ENCODE measurements at regions not wholly inside any gene's neighbourhood (a gene's known extent, or its start where the extent isn't known, plus 50 kb on each side); places are given as distances from the start of the nearest gene placed in this dataset.

- no peak for DNase-seq
- Mint-ChIP-seq H3K27ac (ENCODE audit: unreplicated experiment) (no peak overlapping the region), H3K4me1 (ENCODE audit: low read depth, unreplicated experiment) (peaks cover 10% of the 10 kb centered on the region), H3K36me3 (ENCODE audit: insufficient read depth, unreplicated experiment) (no peaks in the 10 kb centered on the region), H3K9me3 (ENCODE audit: unreplicated experiment) (peaks cover 9% of the 10 kb centered on the region), H3K4me3 (ENCODE audit: unreplicated experiment) (no peak overlapping the region), H3K27me3 (ENCODE audit: insufficient read depth, unreplicated experiment) (peaks cover 3% of the 10 kb centered on the region)
- peaks cover 8% of the 10 kb centered on the region; the same call in 1 of the 2 replicates for H3K4me1 ChIP-seq
- H3K27me3 ChIP-seq (replicated peaks; ENCODE audit: control insufficient read depth, insufficient read depth, low read length) = no peaks in the 10 kb centered on the region
- ChIA-PET POLR2A (no interaction called here), CTCF (no interaction called here)
- intact Hi-C loops (cut with micrococcal nuclease; ENCODE audit: unreplicated experiment) = no loop called here
- BruUV-seq (replicated peaks) = no TSS peak
- no peak overlapping the region for H3K4me3 ChIP-seq (ENCODE audit: low read depth, low read length)
- no peaks in the 10 kb centered on the region for H3K9me3 ChIP-seq
- TF ChIP-seq, protein P1, sequence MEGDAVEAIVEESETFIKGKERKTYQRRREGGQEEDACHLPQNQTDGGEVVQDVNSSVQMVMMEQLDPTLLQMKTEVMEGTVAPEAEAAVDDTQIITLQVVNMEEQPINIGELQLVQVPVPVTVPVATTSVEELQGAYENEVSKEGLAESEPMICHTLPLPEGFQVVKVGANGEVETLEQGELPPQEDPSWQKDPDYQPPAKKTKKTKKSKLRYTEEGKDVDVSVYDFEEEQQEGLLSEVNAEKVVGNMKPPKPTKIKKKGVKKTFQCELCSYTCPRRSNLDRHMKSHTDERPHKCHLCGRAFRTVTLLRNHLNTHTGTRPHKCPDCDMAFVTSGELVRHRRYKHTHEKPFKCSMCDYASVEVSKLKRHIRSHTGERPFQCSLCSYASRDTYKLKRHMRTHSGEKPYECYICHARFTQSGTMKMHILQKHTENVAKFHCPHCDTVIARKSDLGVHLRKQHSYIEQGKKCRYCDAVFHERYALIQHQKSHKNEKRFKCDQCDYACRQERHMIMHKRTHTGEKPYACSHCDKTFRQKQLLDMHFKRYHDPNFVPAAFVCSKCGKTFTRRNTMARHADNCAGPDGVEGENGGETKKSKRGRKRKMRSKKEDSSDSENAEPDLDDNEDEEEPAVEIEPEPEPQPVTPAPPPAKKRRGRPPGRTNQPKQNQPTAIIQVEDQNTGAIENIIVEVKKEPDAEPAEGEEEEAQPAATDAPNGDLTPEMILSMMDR (IDR thresholded peaks at IDR 0.05; ENCODE audit: insufficient read depth in 1 of 2, low read depth in 1 of 2, low read length in 1 of 2, severe bottlenecking in 1 of 2, unreplicated experiment in 1 of 2) = no peak
- no peaks in the 10 kb centered on the region for H3K36me3 ChIP-seq (ENCODE audit: control insufficient read depth, insufficient read depth, low read length)
Observed at GRCh38 chr16:80107900-80108299, 432.9 kb upstream of the DYNLRB2 start.

- H3K36me3 ChIP-seq (ENCODE audit: control insufficient read depth, insufficient read depth, low read length) = no peaks in the 10 kb centered on the region
- Mint-ChIP-seq H3K4me3 (ENCODE audit: unreplicated experiment) (no peak overlapping the region), H3K9me3 (ENCODE audit: unreplicated experiment) (peaks cover 9% of the 10 kb centered on the region), H3K27ac (ENCODE audit: unreplicated experiment) (no peak overlapping the region), H3K36me3 (ENCODE audit: insufficient read depth, unreplicated experiment) (no peaks in the 10 kb centered on the region), H3K4me1 (ENCODE audit: low read depth, unreplicated experiment) (peaks cover 10% of the 10 kb centered on the region), H3K27me3 (ENCODE audit: insufficient read depth, unreplicated experiment) (no peaks in the 10 kb centered on the region)
- H3K4me3 ChIP-seq (ENCODE audit: low read depth, low read length) = no peak overlapping the region
- H3K9me3 ChIP-seq = no peaks in the 10 kb centered on the region
- no peak for DNase-seq
- BruUV-seq (replicated peaks) = no TSS peak
- ChIA-PET POLR2A (no interaction called here), CTCF (no interaction called here)
- TF ChIP-seq, protein P1 (IDR thresholded peaks at IDR 0.05; ENCODE audit: insufficient read depth in 1 of 2, low read depth in 1 of 2, low read length in 1 of 2, severe bottlenecking in 1 of 2, unreplicated experiment in 1 of 2) = no peak
- no peaks in the 10 kb centered on the region for H3K27me3 ChIP-seq (replicated peaks; ENCODE audit: control insufficient read depth, insufficient read depth, low read length)
- H3K4me1 ChIP-seq = peaks cover 8% of the 10 kb centered on the region; the same call in 1 of the 2 replicates
- intact Hi-C loops (cut with micrococcal nuclease; ENCODE audit: unreplicated experiment) = no loop called here
Observed at GRCh38 chr16:80105751-80106150, 435.0 kb upstream of the DYNLRB2 start.

GRCh38 chr16:80105160-80105559 lies 435.6 kb upstream of the DYNLRB2 start:
- H3K36me3 Mint-ChIP-seq (ENCODE audit: insufficient read depth, unreplicated experiment) = no peaks in the 10 kb centered on the region
- peaks cover 10% of the 10 kb centered on the region for H3K4me1 Mint-ChIP-seq (ENCODE audit: low read depth, unreplicated experiment)
- ChIA-PET POLR2A (no interaction called here), CTCF (no interaction called here)
- no peaks in the 10 kb centered on the region for H3K36me3 ChIP-seq (ENCODE audit: control insufficient read depth, insufficient read depth, low read length)
- no TSS peak for BruUV-seq (replicated peaks)
- H3K9me3 ChIP-seq = no peaks in the 10 kb centered on the region
- no peak overlapping the region for H3K4me3 Mint-ChIP-seq (ENCODE audit: unreplicated experiment)
- peaks cover 8% of the 10 kb centered on the region; the same call in 1 of the 2 replicates for H3K4me1 ChIP-seq
- peak overlapping the region; percentile 73 for H3K27ac Mint-ChIP-seq (ENCODE audit: unreplicated experiment)
- H3K27me3 Mint-ChIP-seq (ENCODE audit: insufficient read depth, unreplicated experiment) = no peaks in the 10 kb centered on the region
- no peaks in the 10 kb centered on the region for H3K27me3 ChIP-seq (replicated peaks; ENCODE audit: control insufficient read depth, insufficient read depth, low read length)
- peaks cover 9% of the 10 kb centered on the region for H3K9me3 Mint-ChIP-seq (ENCODE audit: unreplicated experiment)
- no peak overlapping the region for H3K4me3 ChIP-seq (ENCODE audit: low read depth, low read length)
- peak in 1 of 2 experiments; percentile 17 for DNase-seq
- TF ChIP-seq, protein P1 (IDR thresholded peaks at IDR 0.05; ENCODE audit: insufficient read depth in 1 of 2, low read depth in 1 of 2, low read length in 1 of 2, severe bottlenecking in 1 of 2, unreplicated experiment in 1 of 2) = no peak
- intact Hi-C loops (cut with micrococcal nuclease; ENCODE audit: unreplicated experiment) = no loop called here

Measured in Caco-2 (cell line).